Stimulated activated CD4-positive, alpha-beta T cell treated with anti-CD3 and anti-CD28 coated beads, Interleukin-4, amount 100 ng/mL, for 48 hours (primary cell): ENCODE measurements at regions not wholly inside any gene's neighbourhood (a gene's known extent, or its start where the extent isn't known, plus 50 kb on each side); places are given as distances from the start of the nearest gene placed in this dataset.
A peak's percentile ranks its signal among the peaks of the same experiment; 100 is the strongest.
"Not testable (repeated sequence)": the region's sequence is repeated elsewhere in the genome, so short reads cannot be mapped to it uniquely, and the experiment has no call there.

ENCODE experiments used
- DNase-seq, 2 donors: peaks; one replicate each; pipeline ENCODE4 v3.0.0-alpha.2; 2020; ENCODE audit warnings: low read depth in 2 of 2

GRCh38 chr14:56422221-56422620 lies 157.4 kb upstream of the TMEM260 start:
- DNase-seq = no peak

GRCh38 chr14:56422703-56423213 lies 156.8 kb upstream of the TMEM260 start:
- DNase-seq = no peak

- DNase-seq = no peak
These were observed 156.1 kb upstream of the TMEM260 start for GRCh38 chr14:56423544-56423943.

GRCh38 chr14:56431013-56431412 lies 148.6 kb upstream of the TMEM260 start:
- DNase-seq = no peak

GRCh38 chr14:56449670-56450213 lies 129.9 kb upstream of the TMEM260 start:
- no peak for DNase-seq

GRCh38 chr14:56452940-56453339 lies 126.7 kb upstream of the TMEM260 start:
- no peak for DNase-seq

GRCh38 chr14:56454680-56455079 lies 124.9 kb upstream of the TMEM260 start:
- not testable (repeated sequence) for DNase-seq

GRCh38 chr14:56460469-56460868 lies 119.1 kb upstream of the TMEM260 start:
- no peak for DNase-seq

GRCh38 chr14:56461276-56462275 lies 118.0 kb upstream of the TMEM260 start:
- DNase-seq = no peak

GRCh38 chr14:56463271-56463890 lies 116.2 kb upstream of the TMEM260 start:
- no peak for DNase-seq

- DNase-seq = no peak
These were observed 108.5 kb upstream of the TMEM260 start for GRCh38 chr14:56471056-56471455.

- no peak for DNase-seq
These were observed 105.1 kb upstream of the TMEM260 start for GRCh38 chr14:56474419-56475022.

GRCh38 chr14:56482310-56482911 lies 97.2 kb upstream of the TMEM260 start:
- DNase-seq = no peak

- DNase-seq = no peak
These were observed 92.4 kb upstream of the TMEM260 start for GRCh38 chr14:56487090-56487667.

GRCh38 chr14:56487761-56488160 lies 91.8 kb upstream of the TMEM260 start:
- no peak for DNase-seq

GRCh38 chr14:56488306-56488705 lies 91.3 kb upstream of the TMEM260 start:
- DNase-seq = no peak

GRCh38 chr14:56490379-56490778 lies 89.2 kb upstream of the TMEM260 start:
- no peak for DNase-seq

- peak in 1 of 2 donors; percentile 12 for DNase-seq
These were observed 88.0 kb upstream of the TMEM260 start for GRCh38 chr14:56491299-56492285.

- no peak for DNase-seq
These were observed 85.4 kb upstream of the TMEM260 start for GRCh38 chr14:56494167-56494566.

- DNase-seq = no peak
These were observed 81.5 kb upstream of the TMEM260 start for GRCh38 chr14:56498112-56498511.
